Immature natural killer cell (primary cell): ENCODE measurements at regions not wholly inside any gene's neighbourhood (a gene's known extent, or its start where the extent isn't known, plus 50 kb on each side); places are given as distances from the start of the nearest gene placed in this dataset.

Experiments
- DNase-seq, 3 donors: peaks; one replicate each; pipeline ENCODE4 v3.0.0; 2022; ENCODE audit warnings: mixed read lengths in 1 of 3
- H3K27ac Mint-ChIP-seq, 6 donors: one replicate each; pipeline ENCODE4 v1.8.0; 2020; ENCODE audit warnings: mixed read lengths in 6 of 6, mild to moderate bottlenecking in 5 of 6, inconsistent platforms in 4 of 6, moderate library complexity in 3 of 6
- H3K27me3 Mint-ChIP-seq, 3 donors: one replicate each; pipeline ENCODE4 v1.8.0; 2020 to 2021; ENCODE audit warnings: low read depth in 3 of 3, mild to moderate bottlenecking in 3 of 3, mixed read lengths in 3 of 3, moderate library complexity in 3 of 3, inconsistent platforms in 1 of 3
- H3K36me3 Mint-ChIP-seq, 3 donors: one replicate each; pipeline ENCODE4 v1.8.0; 2020; ENCODE audit warnings: mixed read lengths in 3 of 3, inconsistent platforms in 2 of 3, mild to moderate bottlenecking in 2 of 3
- H3K4me1 Mint-ChIP-seq, 2 donors: one replicate each; pipeline ENCODE4 v1.8.0; 2020; ENCODE audit warnings: inconsistent platforms in 2 of 2, mild to moderate bottlenecking in 2 of 2, mixed read lengths in 2 of 2, moderate library complexity in 1 of 2
- H3K4me3 Mint-ChIP-seq, 5 donors: one replicate each; pipeline ENCODE4 v1.8.0; 2020; ENCODE audit warnings: mild to moderate bottlenecking in 5 of 5, mixed read lengths in 5 of 5, inconsistent platforms in 3 of 5, moderate library complexity in 3 of 5
- H3K9me3 Mint-ChIP-seq, 6 donors: one replicate each; pipeline ENCODE4 v1.8.0; 2020; ENCODE audit warnings: mild to moderate bottlenecking in 6 of 6, mixed read lengths in 6 of 6, inconsistent platforms in 4 of 6, moderate library complexity in 3 of 6

- no peaks in the 10 kb centered on the region for H3K4me1 Mint-ChIP-seq
- H3K9me3 Mint-ChIP-seq, result no peaks in the 10 kb centered on the region
- H3K27ac Mint-ChIP-seq, result no peak overlapping the region
- no peak for DNase-seq
- H3K36me3 Mint-ChIP-seq, result no peaks in the 10 kb centered on the region
- no peak overlapping the region for H3K4me3 Mint-ChIP-seq
- peaks cover 0 to 4% (median 2%) of the 10 kb centered on the region in 3 donors for H3K27me3 Mint-ChIP-seq
Measured at GRCh38 chr13:40337651-40338050, 328.8 kb downstream of the FOXO1 start.

GRCh38 chr13:40338217-40338616, 328.2 kb downstream of the FOXO1 start:
- Mint-ChIP-seq H3K4me3 (no peak overlapping the region), H3K36me3 (no peaks in the 10 kb centered on the region), H3K9me3 (no peaks in the 10 kb centered on the region), H3K27me3 (peaks cover 0 to 4% (median 2%) of the 10 kb centered on the region in 3 donors), H3K27ac (no peak overlapping the region), H3K4me1 (no peaks in the 10 kb centered on the region)
- no peak for DNase-seq

GRCh38 chr13:40340368-40341095, 325.9 kb downstream of the FOXO1 start:
- Mint-ChIP-seq H3K4me1 (no peaks in the 10 kb centered on the region), H3K4me3 (no peak overlapping the region), H3K9me3 (no peaks in the 10 kb centered on the region), H3K27ac (no peak overlapping the region), H3K27me3 (peaks cover 0 to 4% (median 0%) of the 10 kb centered on the region in 3 donors), H3K36me3 (no peaks in the 10 kb centered on the region)
- DNase-seq, result no peak

- H3K27ac Mint-ChIP-seq, result no peak overlapping the region
- H3K9me3 Mint-ChIP-seq, result no peaks in the 10 kb centered on the region
- peaks cover 0 to 4% (median 0%) of the 10 kb centered on the region in 3 donors for H3K27me3 Mint-ChIP-seq
- DNase-seq, result no peak
- no peaks in the 10 kb centered on the region for H3K4me1 Mint-ChIP-seq
- H3K4me3 Mint-ChIP-seq, result no peak overlapping the region
- no peaks in the 10 kb centered on the region for H3K36me3 Mint-ChIP-seq
Measured at GRCh38 chr13:40341096-40341471, 325.4 kb downstream of the FOXO1 start.

GRCh38 chr13:40341501-40341900, 324.9 kb downstream of the FOXO1 start:
- no peak for DNase-seq
- peaks cover 0 to 4% (median 0%) of the 10 kb centered on the region in 3 donors for H3K27me3 Mint-ChIP-seq
- no peaks in the 10 kb centered on the region for H3K36me3 Mint-ChIP-seq
- H3K4me1 Mint-ChIP-seq, result no peaks in the 10 kb centered on the region
- H3K9me3 Mint-ChIP-seq, result no peaks in the 10 kb centered on the region
- no peak overlapping the region for H3K27ac Mint-ChIP-seq
- no peak overlapping the region for H3K4me3 Mint-ChIP-seq

GRCh38 chr13:40342461-40342860, 324.0 kb downstream of the FOXO1 start:
- H3K9me3 Mint-ChIP-seq, result no peaks in the 10 kb centered on the region
- H3K4me3 Mint-ChIP-seq, result no peak overlapping the region
- no peak overlapping the region for H3K27ac Mint-ChIP-seq
- peaks cover 0 to 4% (median 0%) of the 10 kb centered on the region in 3 donors for H3K27me3 Mint-ChIP-seq
- DNase-seq, result no peak
- H3K36me3 Mint-ChIP-seq, result no peaks in the 10 kb centered on the region
- no peaks in the 10 kb centered on the region for H3K4me1 Mint-ChIP-seq

- no peak overlapping the region for H3K4me3 Mint-ChIP-seq
- no peak overlapping the region for H3K27ac Mint-ChIP-seq
Measured at GRCh38 chr13:40342901-40343300, 323.5 kb downstream of the FOXO1 start.

GRCh38 chr13:40343550-40344269, 322.7 kb downstream of the FOXO1 start:
- Mint-ChIP-seq H3K36me3 (peaks cover 0 to 3% (median 0%) of the 10 kb centered on the region in 3 donors), H3K4me1 (no peaks in the 10 kb centered on the region), H3K4me3 (no peak overlapping the region), H3K27me3 (peaks cover 0 to 4% (median 4%) of the 10 kb centered on the region in 3 donors), H3K27ac (no peak overlapping the region), H3K9me3 (no peaks in the 10 kb centered on the region)
- DNase-seq, result no peak

More at GRCh38 chr13:40342901-40343300, 323.5 kb downstream of the FOXO1 start:
- no peak for DNase-seq
- peaks cover 0 to 2% (median 0%) of the 10 kb centered on the region in 3 donors for H3K36me3 Mint-ChIP-seq
- no peaks in the 10 kb centered on the region for H3K4me1 Mint-ChIP-seq
- H3K27me3 Mint-ChIP-seq, result peaks cover 0 to 4% (median 3%) of the 10 kb centered on the region in 3 donors
- no peaks in the 10 kb centered on the region for H3K9me3 Mint-ChIP-seq

GRCh38 chr13:40344270-40345148, 321.9 kb downstream of the FOXO1 start:
- Mint-ChIP-seq H3K4me1 (no peaks in the 10 kb centered on the region), H3K27me3 (peaks cover 2 to 5% (median 4%) of the 10 kb centered on the region in 3 donors), H3K27ac (no peak overlapping the region), H3K36me3 (peaks cover 0 to 3% (median 0%) of the 10 kb centered on the region in 3 donors), H3K4me3 (no peak overlapping the region), H3K9me3 (no peaks in the 10 kb centered on the region)
- DNase-seq, result no peak

- Mint-ChIP-seq H3K9me3 (no peaks in the 10 kb centered on the region), H3K27ac (no peak overlapping the region), H3K36me3 (peaks cover 0 to 3% (median 0%) of the 10 kb centered on the region in 3 donors), H3K4me3 (no peak overlapping the region), H3K27me3 (peaks cover 4 to 9% (median 6%) of the 10 kb centered on the region in 3 donors), H3K4me1 (no peaks in the 10 kb centered on the region)
- no peak for DNase-seq
Measured at GRCh38 chr13:40345149-40345514, 321.3 kb downstream of the FOXO1 start.

- Mint-ChIP-seq H3K9me3 (no peaks in the 10 kb centered on the region), H3K4me3 (no peak overlapping the region), H3K27me3 (peaks cover 4 to 9% (median 6%) of the 10 kb centered on the region in 3 donors), H3K27ac (no peak overlapping the region), H3K4me1 (no peaks in the 10 kb centered on the region), H3K36me3 (peaks cover 0 to 3% (median 0%) of the 10 kb centered on the region in 3 donors)
- no peak for DNase-seq
Measured at GRCh38 chr13:40345654-40346372, 320.6 kb downstream of the FOXO1 start.

GRCh38 chr13:40346592-40346991, 319.8 kb downstream of the FOXO1 start:
- Mint-ChIP-seq H3K4me1 (no peaks in the 10 kb centered on the region), H3K27ac (no peak overlapping the region), H3K4me3 (no peak overlapping the region), H3K27me3 (peaks cover 3 to 9% (median 6%) of the 10 kb centered on the region in 3 donors), H3K36me3 (peaks cover 0 to 3% (median 0%) of the 10 kb centered on the region in 3 donors), H3K9me3 (no peaks in the 10 kb centered on the region)
- no peak for DNase-seq

- H3K9me3 Mint-ChIP-seq, result no peaks in the 10 kb centered on the region
- no peak for DNase-seq
- H3K4me3 Mint-ChIP-seq, result no peak overlapping the region
- H3K4me1 Mint-ChIP-seq, result no peaks in the 10 kb centered on the region
- H3K27me3 Mint-ChIP-seq, result peaks cover 4 to 12% (median 8%) of the 10 kb centered on the region in 3 donors
- peaks cover 0 to 3% (median 0%) of the 10 kb centered on the region in 3 donors for H3K36me3 Mint-ChIP-seq
- no peak overlapping the region for H3K27ac Mint-ChIP-seq
Measured at GRCh38 chr13:40348096-40348679, 318.3 kb downstream of the FOXO1 start.
